Astrocyte of the spinal cord (primary cell): ENCODE measurements at regions not wholly inside any gene's neighbourhood (a gene's known extent, or its start where the extent isn't known, plus 50 kb on each side); places are given as distances from the start of the nearest gene placed in this dataset.

Source experiments
- DNase-seq: peaks from one replicate; pipeline ENCODE4 v3.0.0; 2011; ENCODE audit warnings: low read depth, low spot score
- H3K4me3 ChIP-seq: 2 replicates; pipeline ENCODE4 v1.5.1; 2011; ENCODE audit warnings: low read depth, mild to moderate bottlenecking, low read length, moderate library complexity
- in situ Hi-C: cut with HindIII; loops from 2 replicates; pipeline ENCODE4 v1.10.0; 2017; ENCODE audit warnings: low sequenced_read_pairs
- TF ChIP-seq, protein P1 (sequence below): IDR thresholded peaks from 2 replicates; pipeline ENCODE4 v1.5.1; 2012; ENCODE audit warnings: low read depth, mild to moderate bottlenecking, low read length, inconsistent platforms

DNA sequence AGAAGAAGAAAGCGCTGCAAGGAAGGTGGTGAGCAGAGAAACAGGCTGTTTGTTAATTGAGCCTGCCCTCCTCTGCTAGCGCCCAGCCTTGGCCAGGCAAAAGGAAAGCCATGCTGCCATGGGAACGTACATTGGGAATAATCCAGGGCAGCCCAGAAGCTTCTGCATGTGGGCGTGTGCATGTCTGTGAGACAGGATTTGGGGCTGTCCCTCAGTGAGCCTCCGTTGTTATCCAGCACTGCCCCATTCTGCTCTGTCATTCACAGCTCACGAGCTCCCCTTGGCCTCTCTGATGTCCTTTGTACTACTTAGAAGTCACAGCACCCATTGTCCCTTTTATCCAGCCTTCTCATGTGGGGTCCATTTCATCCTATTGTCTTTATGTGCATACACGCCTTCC lies 239.1 kb upstream of the ROPN1 start:
- no peak overlapping the region for H3K4me3 ChIP-seq
- DNase-seq = no peak
- in situ Hi-C loops = no loop called here
- TF ChIP-seq, protein P1, sequence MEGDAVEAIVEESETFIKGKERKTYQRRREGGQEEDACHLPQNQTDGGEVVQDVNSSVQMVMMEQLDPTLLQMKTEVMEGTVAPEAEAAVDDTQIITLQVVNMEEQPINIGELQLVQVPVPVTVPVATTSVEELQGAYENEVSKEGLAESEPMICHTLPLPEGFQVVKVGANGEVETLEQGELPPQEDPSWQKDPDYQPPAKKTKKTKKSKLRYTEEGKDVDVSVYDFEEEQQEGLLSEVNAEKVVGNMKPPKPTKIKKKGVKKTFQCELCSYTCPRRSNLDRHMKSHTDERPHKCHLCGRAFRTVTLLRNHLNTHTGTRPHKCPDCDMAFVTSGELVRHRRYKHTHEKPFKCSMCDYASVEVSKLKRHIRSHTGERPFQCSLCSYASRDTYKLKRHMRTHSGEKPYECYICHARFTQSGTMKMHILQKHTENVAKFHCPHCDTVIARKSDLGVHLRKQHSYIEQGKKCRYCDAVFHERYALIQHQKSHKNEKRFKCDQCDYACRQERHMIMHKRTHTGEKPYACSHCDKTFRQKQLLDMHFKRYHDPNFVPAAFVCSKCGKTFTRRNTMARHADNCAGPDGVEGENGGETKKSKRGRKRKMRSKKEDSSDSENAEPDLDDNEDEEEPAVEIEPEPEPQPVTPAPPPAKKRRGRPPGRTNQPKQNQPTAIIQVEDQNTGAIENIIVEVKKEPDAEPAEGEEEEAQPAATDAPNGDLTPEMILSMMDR = no peak

DNA sequence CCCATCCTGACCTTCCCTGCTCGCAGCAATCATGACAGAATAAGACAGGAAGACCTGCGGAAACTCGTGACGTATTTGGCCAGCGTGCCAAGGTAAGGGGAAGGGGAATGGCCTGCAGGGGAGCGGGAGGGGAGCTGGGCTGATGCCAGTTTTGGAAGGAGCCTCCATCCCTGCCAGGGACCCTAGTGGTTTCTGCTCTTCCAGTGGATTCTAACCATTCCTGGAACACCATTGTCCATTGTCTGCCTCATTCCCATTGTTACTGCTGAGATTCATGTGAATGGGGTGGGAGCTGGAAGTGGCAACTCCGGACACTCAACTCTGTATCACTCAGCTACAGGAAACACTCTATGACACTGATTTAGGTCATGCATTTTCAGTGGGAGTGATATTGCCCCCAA lies 242.9 kb upstream of the ROPN1 start:
- no peak for DNase-seq
- no peak overlapping the region for H3K4me3 ChIP-seq
- in situ Hi-C loops = no loop called here
- TF ChIP-seq, protein P1 = no peak

DNA sequence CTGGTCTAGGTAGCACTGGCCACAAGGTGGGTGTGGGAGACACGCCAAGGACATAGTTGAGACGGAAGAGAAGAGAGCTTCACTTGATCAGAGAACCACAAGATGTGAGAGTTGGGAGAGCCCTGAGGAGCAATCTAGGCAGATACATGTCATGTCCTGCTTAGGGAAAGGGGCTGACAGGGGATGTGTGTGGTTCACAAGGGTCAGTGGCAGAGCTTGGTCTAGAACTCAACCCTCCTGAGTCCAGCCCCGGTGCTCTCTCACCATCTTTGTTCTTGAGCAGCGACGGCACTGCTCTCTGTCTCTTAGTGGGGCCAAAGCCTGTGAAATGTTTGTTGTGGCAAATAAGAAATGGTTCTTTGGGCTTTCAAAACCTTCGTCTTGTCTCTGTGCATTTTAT lies 243.5 kb upstream of the ROPN1 start:
- in situ Hi-C loops = no loop called here
- TF ChIP-seq, protein P1 = no peak
- H3K4me3 ChIP-seq = no peak overlapping the region
- no peak for DNase-seq

DNA sequence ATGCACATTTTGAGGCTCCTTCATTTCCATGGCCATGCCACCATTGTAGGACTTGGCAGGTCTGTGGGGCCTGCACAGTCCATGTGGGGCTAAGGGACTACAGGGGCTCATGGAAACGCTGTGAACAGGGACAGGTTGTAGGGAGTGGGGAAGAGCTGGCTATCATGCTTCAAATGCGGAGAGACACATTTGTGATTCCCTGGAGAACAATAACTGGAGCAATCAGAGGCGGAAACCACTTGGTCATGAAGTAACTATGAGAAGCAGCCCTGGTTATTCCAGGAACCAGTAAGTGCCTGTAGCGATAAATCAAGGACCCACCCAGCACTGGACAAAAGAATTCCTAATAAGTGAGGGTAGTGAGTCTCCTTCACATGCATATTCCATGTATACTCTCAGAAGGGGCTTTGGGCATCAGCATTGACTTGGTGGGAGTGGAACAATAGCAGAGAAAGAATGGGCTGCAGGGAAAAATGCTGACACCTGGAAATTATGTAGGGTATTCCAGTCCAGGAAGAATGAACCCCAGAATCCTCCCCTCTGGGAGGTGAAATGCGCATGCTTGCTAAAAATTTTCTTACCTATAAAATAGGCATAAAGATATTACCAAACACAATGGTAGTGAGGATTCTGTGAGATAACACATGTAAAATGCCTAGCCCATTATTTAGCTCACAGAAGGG lies 251.4 kb upstream of the ROPN1 start:
- no peak for DNase-seq
- TF ChIP-seq, protein P1 = no peak
- in situ Hi-C loops = no loop called here
- H3K4me3 ChIP-seq = no peak overlapping the region

DNA sequence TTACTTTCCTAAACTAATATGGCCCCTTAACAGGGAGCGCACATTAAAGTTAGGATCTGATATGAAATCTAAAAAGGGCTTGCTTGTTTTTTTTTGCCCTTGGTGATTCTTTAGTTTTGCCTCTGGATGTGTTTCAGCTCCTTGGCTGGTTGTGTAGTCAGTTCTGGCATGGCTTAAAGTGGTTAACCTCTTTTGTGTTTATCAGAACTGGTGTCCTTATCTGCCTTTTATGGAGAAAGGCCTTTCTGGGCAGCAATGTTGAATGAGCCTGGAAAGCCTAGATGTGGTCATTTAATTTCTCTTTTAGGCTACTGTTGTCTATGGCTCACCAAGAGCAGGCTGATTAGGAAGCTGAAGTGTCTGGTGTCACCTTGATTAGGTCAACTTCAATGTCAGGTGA lies 254.5 kb upstream of the ROPN1 start:
- TF ChIP-seq, protein P1 = no peak
- in situ Hi-C loops = no loop called here
- H3K4me3 ChIP-seq = no peak overlapping the region
- DNase-seq = peak; percentile 24

DNA sequence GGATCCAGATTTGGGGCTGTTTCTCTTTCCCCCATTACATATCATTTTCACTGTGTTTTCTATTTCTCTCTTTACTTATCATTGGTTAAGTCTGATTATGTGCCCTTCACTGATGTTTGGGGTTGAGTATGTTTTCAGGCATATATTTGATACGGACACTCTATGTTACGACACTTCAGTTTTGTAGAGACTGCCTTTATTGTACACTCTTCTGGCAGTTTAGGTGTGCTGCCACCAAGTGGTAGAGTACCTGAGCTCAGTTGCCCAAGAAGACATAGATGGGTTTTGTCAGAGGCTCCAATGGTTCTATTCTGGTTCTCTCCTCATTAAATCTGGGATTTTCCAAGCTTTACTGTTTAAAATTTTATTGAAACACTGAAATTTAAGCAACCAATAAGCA lies 255.0 kb upstream of the ROPN1 start:
- in situ Hi-C loops = no loop called here
- H3K4me3 ChIP-seq = no peak overlapping the region
- no peak for DNase-seq
- TF ChIP-seq, protein P1 = peak; percentile 57
